ENCODE measurements at regions not wholly inside any gene's neighbourhood (a gene's known extent, or its start where the extent isn't known, plus 50 kb on each side); places are given as distances from the start of the nearest gene placed in this dataset.

DNA sequence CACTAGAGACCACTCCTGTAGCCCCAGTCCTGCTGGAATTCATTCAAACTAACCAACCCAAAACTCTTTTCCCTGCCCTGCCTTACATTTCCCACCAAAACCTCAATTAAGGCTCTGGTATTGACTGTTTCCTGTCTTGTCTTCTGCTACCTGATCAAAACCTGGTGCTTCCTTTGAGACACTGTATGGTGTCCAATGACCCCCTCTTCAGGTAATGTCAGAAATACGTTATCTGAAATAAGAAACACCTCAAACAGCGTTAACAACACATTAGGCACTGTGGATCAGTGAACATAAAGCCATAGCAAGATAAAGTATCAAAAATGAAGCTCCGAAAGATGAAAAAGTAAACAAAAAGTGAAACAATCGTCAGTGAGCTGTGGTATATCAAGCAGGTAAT lies 343.2 kb upstream of the ZP4 start:
- H3K4me2 ChIP-seq (ENCODE audit: low read depth, low read length, poor library complexity, severe bottlenecking), result no peak overlapping the region
- no peak overlapping the region for H2AFZ ChIP-seq (ENCODE audit: low read length)
- no peaks in the 10 kb centered on the region for H3K4me1 ChIP-seq (ENCODE audit: insufficient read depth, low read length, poor library complexity, severe bottlenecking)
- H3K36me3 ChIP-seq (ENCODE audit: insufficient read depth, low read length), result no peaks in the 10 kb centered on the region
- H3K9me3 ChIP-seq (ENCODE audit: insufficient read depth, low read depth, low read length), result no peaks in the 10 kb centered on the region
- no peaks in the 10 kb centered on the region for H4K20me1 ChIP-seq (ENCODE audit: insufficient read depth, low read length, poor library complexity, severe bottlenecking)
- no peak overlapping the region for H3K4me3 ChIP-seq (ENCODE audit: low read length, poor library complexity, severe bottlenecking)
- no peaks in the 10 kb centered on the region for H3K27me3 ChIP-seq (ENCODE audit: insufficient read depth, low read length, poor library complexity, severe bottlenecking)
- no peaks in the 10 kb centered on the region for H3F3A ChIP-seq (ENCODE audit: low read depth)
- H3K9ac ChIP-seq (ENCODE audit: low read depth, low read length, poor library complexity, severe bottlenecking), result no peak overlapping the region
- no peak for TF ChIP-seq EZH2phosphoT487 (IDR thresholded peaks at IDR 0.05; ENCODE audit: borderline replicate concordance)
- TF ChIP-seq, protein P1, sequence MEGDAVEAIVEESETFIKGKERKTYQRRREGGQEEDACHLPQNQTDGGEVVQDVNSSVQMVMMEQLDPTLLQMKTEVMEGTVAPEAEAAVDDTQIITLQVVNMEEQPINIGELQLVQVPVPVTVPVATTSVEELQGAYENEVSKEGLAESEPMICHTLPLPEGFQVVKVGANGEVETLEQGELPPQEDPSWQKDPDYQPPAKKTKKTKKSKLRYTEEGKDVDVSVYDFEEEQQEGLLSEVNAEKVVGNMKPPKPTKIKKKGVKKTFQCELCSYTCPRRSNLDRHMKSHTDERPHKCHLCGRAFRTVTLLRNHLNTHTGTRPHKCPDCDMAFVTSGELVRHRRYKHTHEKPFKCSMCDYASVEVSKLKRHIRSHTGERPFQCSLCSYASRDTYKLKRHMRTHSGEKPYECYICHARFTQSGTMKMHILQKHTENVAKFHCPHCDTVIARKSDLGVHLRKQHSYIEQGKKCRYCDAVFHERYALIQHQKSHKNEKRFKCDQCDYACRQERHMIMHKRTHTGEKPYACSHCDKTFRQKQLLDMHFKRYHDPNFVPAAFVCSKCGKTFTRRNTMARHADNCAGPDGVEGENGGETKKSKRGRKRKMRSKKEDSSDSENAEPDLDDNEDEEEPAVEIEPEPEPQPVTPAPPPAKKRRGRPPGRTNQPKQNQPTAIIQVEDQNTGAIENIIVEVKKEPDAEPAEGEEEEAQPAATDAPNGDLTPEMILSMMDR (conservative IDR thresholded peaks at IDR 0.05; ENCODE audit: low read length), result no peak
- H3K79me2 ChIP-seq (ENCODE audit: insufficient read depth, low read length), result no peaks in the 10 kb centered on the region
- no peaks in the 10 kb centered on the region for H3K9me2 ChIP-seq (replicated peaks; ENCODE audit: low read depth, low read length)

DNA sequence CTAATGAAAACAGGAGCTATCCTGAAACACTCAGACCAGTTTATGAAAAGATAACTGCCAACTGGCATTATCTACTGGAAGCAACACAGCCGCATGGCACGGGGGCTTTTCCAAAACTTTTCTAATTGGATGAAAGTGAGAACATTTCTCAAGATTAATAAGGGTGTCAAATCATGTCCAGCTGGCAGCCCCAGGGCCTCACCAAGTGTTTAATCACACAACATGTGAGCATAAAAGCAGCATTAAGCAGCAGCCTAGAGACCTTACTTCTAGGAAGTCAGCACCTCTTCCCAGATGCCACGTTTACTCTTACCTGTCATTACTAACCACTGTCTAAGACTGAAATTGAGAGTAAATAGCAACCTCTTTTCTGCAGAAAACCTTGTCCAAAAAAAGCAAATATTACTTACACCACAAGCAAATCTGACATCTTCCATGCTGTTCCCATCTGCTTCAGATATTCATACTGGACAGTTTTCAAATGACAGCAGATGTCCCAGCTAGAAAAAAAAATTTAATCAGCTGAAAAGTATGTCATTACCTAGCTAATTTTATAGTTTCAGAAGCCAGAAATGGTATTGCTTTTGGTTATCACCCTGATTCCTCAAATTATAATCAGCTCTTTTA lies 341.5 kb upstream of the ZP4 start:
- no peaks in the 10 kb centered on the region for H3K27me3 ChIP-seq (ENCODE audit: insufficient read depth, low read length, poor library complexity, severe bottlenecking)
- no peak overlapping the region for H3K9ac ChIP-seq (ENCODE audit: low read depth, low read length, poor library complexity, severe bottlenecking)
- TF ChIP-seq, protein P1 (conservative IDR thresholded peaks at IDR 0.05; ENCODE audit: low read length), result no peak
- TF ChIP-seq EZH2phosphoT487 (IDR thresholded peaks at IDR 0.05; ENCODE audit: borderline replicate concordance), result no peak
- no peaks in the 10 kb centered on the region for H3K9me2 ChIP-seq (replicated peaks; ENCODE audit: low read depth, low read length)
- no peaks in the 10 kb centered on the region for H4K20me1 ChIP-seq (ENCODE audit: insufficient read depth, low read length, poor library complexity, severe bottlenecking)
- H2AFZ ChIP-seq (ENCODE audit: low read length), result no peak overlapping the region
- no peaks in the 10 kb centered on the region for H3F3A ChIP-seq (ENCODE audit: low read depth)
- H3K36me3 ChIP-seq (ENCODE audit: insufficient read depth, low read length), result no peaks in the 10 kb centered on the region
- no peak overlapping the region for H3K4me2 ChIP-seq (ENCODE audit: low read depth, low read length, poor library complexity, severe bottlenecking)
- H3K9me3 ChIP-seq (ENCODE audit: insufficient read depth, low read depth, low read length), result no peaks in the 10 kb centered on the region
- H3K79me2 ChIP-seq (ENCODE audit: insufficient read depth, low read length), result no peaks in the 10 kb centered on the region
- H3K4me3 ChIP-seq (ENCODE audit: low read length, poor library complexity, severe bottlenecking), result no peak overlapping the region
- no peaks in the 10 kb centered on the region for H3K4me1 ChIP-seq (ENCODE audit: insufficient read depth, low read length, poor library complexity, severe bottlenecking)

DNA sequence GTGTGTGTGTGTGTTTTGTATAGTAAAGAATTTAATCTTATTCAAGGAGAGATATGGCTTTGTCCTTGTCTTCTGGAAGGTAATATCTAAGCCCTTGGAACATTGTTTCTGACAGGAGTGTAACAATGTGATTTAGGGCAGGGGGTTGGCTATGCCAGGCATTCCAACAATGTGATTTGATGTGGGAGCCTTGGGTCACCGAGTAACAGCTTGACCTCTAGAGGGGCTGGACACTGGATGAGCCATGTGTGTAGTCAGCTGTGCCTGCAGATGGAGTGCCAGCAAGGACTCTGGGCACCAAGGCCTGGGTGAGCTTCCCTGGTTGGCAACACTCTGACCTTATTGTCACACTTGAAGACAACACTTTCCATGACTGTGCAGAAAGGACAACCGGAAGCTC lies 336.1 kb upstream of the ZP4 start:
- H3K36me3 ChIP-seq (ENCODE audit: insufficient read depth, low read length), result no peaks in the 10 kb centered on the region
- TF ChIP-seq EZH2phosphoT487 (IDR thresholded peaks at IDR 0.05; ENCODE audit: borderline replicate concordance), result no peak
- TF ChIP-seq, protein P1 (conservative IDR thresholded peaks at IDR 0.05; ENCODE audit: low read length), result no peak
- no peaks in the 10 kb centered on the region for H3K9me3 ChIP-seq (ENCODE audit: insufficient read depth, low read depth, low read length)
- H3K79me2 ChIP-seq (ENCODE audit: insufficient read depth, low read length), result no peaks in the 10 kb centered on the region
- no peaks in the 10 kb centered on the region for H4K20me1 ChIP-seq (ENCODE audit: insufficient read depth, low read length, poor library complexity, severe bottlenecking)
- H3K9me2 ChIP-seq (replicated peaks; ENCODE audit: low read depth, low read length), result no peaks in the 10 kb centered on the region
- H2AFZ ChIP-seq (ENCODE audit: low read length), result no peak overlapping the region
- no peaks in the 10 kb centered on the region for H3K27me3 ChIP-seq (ENCODE audit: insufficient read depth, low read length, poor library complexity, severe bottlenecking)
- H3K4me1 ChIP-seq (ENCODE audit: insufficient read depth, low read length, poor library complexity, severe bottlenecking), result no peaks in the 10 kb centered on the region
- H3K4me2 ChIP-seq (ENCODE audit: low read depth, low read length, poor library complexity, severe bottlenecking), result no peak overlapping the region
- H3F3A ChIP-seq (ENCODE audit: low read depth), result no peaks in the 10 kb centered on the region
- H3K9ac ChIP-seq (ENCODE audit: low read depth, low read length, poor library complexity, severe bottlenecking), result no peak overlapping the region
- no peak overlapping the region for H3K4me3 ChIP-seq (ENCODE audit: low read length, poor library complexity, severe bottlenecking)
